Cardiac septum (tissue), 1 donor: ENCODE measurements at regions not wholly inside any gene's neighbourhood (a gene's known extent, or its start where the extent isn't known, plus 50 kb on each side); places are given as distances from the start of the nearest gene placed in this dataset.
"Not testable (repeated sequence)": the region's sequence is repeated elsewhere in the genome, so short reads cannot be mapped to it uniquely, and the experiment has no call there.

ENCODE experiments used
- DNase-seq: peaks from one replicate; pipeline ENCODE4 v3.0.0-alpha.2; 2020; ENCODE audit warnings: low spot score
- intact Hi-C: fragments of 100-400 bp; cut with DNase I; formaldehyde crosslinking; loops from one replicate; pipeline ENCODE4 v1.14.0; 2022
- donor health status: DM: no; HTN: no; CAD: no.

GRCh38 chr6:160804639-160805038, 102.6 kb downstream of the PLG start:
- intact Hi-C loops = no loop called here
- DNase-seq = no peak

- intact Hi-C loops = no loop called here
- DNase-seq = no peak
Measured at GRCh38 chr6:160808263-160808662, 106.2 kb downstream of the PLG start.

- intact Hi-C loops = no loop called here
- no peak for DNase-seq
Measured at GRCh38 chr6:160810238-160810637, 108.2 kb downstream of the PLG start.

GRCh38 chr6:160812097-160812496, 110.1 kb downstream of the PLG start:
- DNase-seq = no peak
- intact Hi-C loops = no loop called here

- DNase-seq = no peak
- intact Hi-C loops = no loop called here
Measured at GRCh38 chr6:160818934-160819333, 116.9 kb downstream of the PLG start.

- DNase-seq, intact Hi-C loops: not testable (repeated sequence)
Measured at GRCh38 chr6:160820661-160821060, 118.6 kb downstream of the PLG start.

- intact Hi-C loops = no loop called here
Measured at GRCh38 chr6:160831739-160832138, 129.7 kb downstream of the PLG start.

GRCh38 chr6:160832422-160832821, 130.4 kb downstream of the PLG start:
- no peak for DNase-seq
- intact Hi-C loops = no loop called here

More at GRCh38 chr6:160831739-160832138, 129.7 kb downstream of the PLG start:
- DNase-seq = no peak

- DNase-seq = no peak
- intact Hi-C loops = no loop called here
Measured at GRCh38 chr6:160837146-160837545, 135.1 kb downstream of the PLG start.

- DNase-seq = no peak
- intact Hi-C loops = no loop called here
Measured at GRCh38 chr6:160851031-160851430, 140.5 kb upstream of the MAP3K4 start.

- no peak for DNase-seq
- intact Hi-C loops = no loop called here
Measured at GRCh38 chr6:160853946-160854345, 137.6 kb upstream of the MAP3K4 start.

- intact Hi-C loops = no loop called here
- DNase-seq = no peak
Measured at GRCh38 chr6:160858886-160859285, 132.7 kb upstream of the MAP3K4 start.

- intact Hi-C loops = no loop called here
- DNase-seq = no peak
Measured at GRCh38 chr6:160859822-160860221, 131.7 kb upstream of the MAP3K4 start.

- intact Hi-C loops = no loop called here
- DNase-seq = no peak
Measured at GRCh38 chr6:160861824-160862223, 129.7 kb upstream of the MAP3K4 start.

- intact Hi-C loops = no loop called here
- DNase-seq = no peak
Measured at GRCh38 chr6:160863782-160864181, 127.8 kb upstream of the MAP3K4 start.

- intact Hi-C loops = no loop called here
- DNase-seq = no peak
Measured at GRCh38 chr6:160871320-160871719, 120.2 kb upstream of the MAP3K4 start.

- no peak for DNase-seq
- intact Hi-C loops = no loop called here
Measured at GRCh38 chr6:160881148-160881808, 110.3 kb upstream of the MAP3K4 start.

- intact Hi-C loops = no loop called here
- DNase-seq = no peak
Measured at GRCh38 chr6:160882006-160882405, 109.6 kb upstream of the MAP3K4 start.

GRCh38 chr6:160882791-160883279, 108.7 kb upstream of the MAP3K4 start:
- no peak for DNase-seq
- intact Hi-C loops = no loop called here

GRCh38 chr6:160883560-160883959, 108.0 kb upstream of the MAP3K4 start:
- intact Hi-C loops = no loop called here
- DNase-seq = no peak

- DNase-seq = no peak
Measured at GRCh38 chr6:160883999-160884398, 107.6 kb upstream of the MAP3K4 start.

GRCh38 chr6:160889148-160889547, 102.4 kb upstream of the MAP3K4 start:
- intact Hi-C loops, DNase-seq: not testable (repeated sequence)

More at GRCh38 chr6:160883999-160884398, 107.6 kb upstream of the MAP3K4 start:
- intact Hi-C loops = no loop called here
